AML-193 (cell line): ENCODE measurements at regions not wholly inside any gene's neighbourhood (a gene's known extent, or its start where the extent isn't known, plus 50 kb on each side); places are given as distances from the start of the nearest gene placed in this dataset.

Experiments
- DNase-seq, 2 experiments: peaks; one replicate each; lab custom pipeline; 2025; lab: John Stamatoyannopoulos, UW

GRCh38 chr19:32105527-32106310 lies 239.7 kb upstream of the ZNF507 start:
- no peak for DNase-seq

- no peak for DNase-seq
These were observed 223.2 kb upstream of the ZNF507 start for GRCh38 chr19:32122258-32122657.

GRCh38 chr19:32123355-32123940 lies 222.0 kb upstream of the ZNF507 start:
- no peak for DNase-seq

GRCh38 chr19:32124585-32124984 lies 220.8 kb upstream of the ZNF507 start:
- no peak for DNase-seq

- no peak for DNase-seq
These were observed 216.3 kb upstream of the ZNF507 start for GRCh38 chr19:32129141-32129540.

- DNase-seq = no peak
These were observed 215.1 kb upstream of the ZNF507 start for GRCh38 chr19:32130332-32130731.

- no peak for DNase-seq
These were observed 214.4 kb upstream of the ZNF507 start for GRCh38 chr19:32131005-32131404.

- peak; percentile 1 for DNase-seq
These were observed 207.0 kb upstream of the ZNF507 start for GRCh38 chr19:32138416-32138815.

GRCh38 chr19:32141840-32142511 lies 203.4 kb upstream of the ZNF507 start:
- no peak for DNase-seq

GRCh38 chr19:32146664-32147063 lies 198.7 kb upstream of the ZNF507 start:
- DNase-seq = no peak

- DNase-seq = no peak
These were observed 194.8 kb upstream of the ZNF507 start for GRCh38 chr19:32150605-32151004.

GRCh38 chr19:32154418-32154817 lies 191.0 kb upstream of the ZNF507 start:
- DNase-seq = no peak

GRCh38 chr19:32164384-32164992 lies 180.9 kb upstream of the ZNF507 start:
- no peak for DNase-seq

GRCh38 chr19:32165141-32165540 lies 180.3 kb upstream of the ZNF507 start:
- no peak for DNase-seq

- DNase-seq = no peak
These were observed 179.7 kb upstream of the ZNF507 start for GRCh38 chr19:32165750-32166149.

GRCh38 chr19:32166238-32166637 lies 179.2 kb upstream of the ZNF507 start:
- no peak for DNase-seq

- DNase-seq = no peak
These were observed 177.3 kb upstream of the ZNF507 start for GRCh38 chr19:32168111-32168510.

GRCh38 chr19:32168606-32169005 lies 176.8 kb upstream of the ZNF507 start:
- no peak for DNase-seq

- DNase-seq = no peak
These were observed 173.7 kb upstream of the ZNF507 start for GRCh38 chr19:32171719-32172151.

- DNase-seq = no peak
These were observed 172.7 kb upstream of the ZNF507 start for GRCh38 chr19:32172566-32173160.

GRCh38 chr19:32173836-32174235 lies 171.6 kb upstream of the ZNF507 start:
- DNase-seq = no peak

- DNase-seq = no peak
These were observed 170.9 kb upstream of the ZNF507 start for GRCh38 chr19:32174386-32175113.
